ENCODE measurements at regions not wholly inside any gene's neighbourhood (a gene's known extent, or its start where the extent isn't known, plus 50 kb on each side); places are given as distances from the start of the nearest gene placed in this dataset.

DNA sequence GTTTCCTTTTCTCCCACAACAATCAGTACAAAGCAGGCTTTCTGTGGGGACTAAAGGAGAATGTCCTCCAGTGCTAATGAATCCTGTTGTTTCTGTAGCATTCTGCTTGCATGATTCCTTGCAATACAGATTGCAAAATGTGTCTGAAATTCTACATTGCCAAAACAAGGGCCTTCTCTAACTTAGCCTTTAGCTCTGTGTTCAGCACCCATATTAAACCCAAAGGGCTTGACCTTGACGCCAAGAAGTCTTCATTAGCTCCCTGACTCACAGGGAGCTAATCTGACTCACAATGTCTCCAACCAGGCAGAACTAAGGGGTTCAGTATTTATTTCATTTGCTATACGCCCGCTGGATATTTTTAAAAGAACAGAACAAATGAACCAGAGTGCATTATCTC, 241.4 kb upstream of the CLNK start:
- TF ChIP-seq NFRKB (IDR thresholded peaks at IDR 0.05) (no peak), SP1 (IDR thresholded peaks at IDR 0.05) (no peak), BHLHE40 (IDR thresholded peaks at IDR 0.05; ENCODE audit: borderline replicate concordance) (no peak), ZNF384 (IDR thresholded peaks at IDR 0.05) (no peak)

Data from HEK293T (cell line).